ENCODE measurements at regions not wholly inside any gene's neighbourhood (a gene's known extent, or its start where the extent isn't known, plus 50 kb on each side); places are given as distances from the start of the nearest gene placed in this dataset.

- H3K36me3 ChIP-seq (ENCODE audit: insufficient read depth): no peaks in the 10 kb centered on the region
- no peak overlapping the region for H3K27ac ChIP-seq (ENCODE audit: low read depth)
- no peaks in the 10 kb centered on the region for H3K4me1 ChIP-seq (ENCODE audit: insufficient read depth)
- peak; percentile 31 for DNase-seq (ENCODE audit: extremely low spot score)
- 52% methylated on average over 3 of the region's 3 CpGs for WGBS
- H3K4me3 ChIP-seq (ENCODE audit: low read depth, low read length): no peak overlapping the region
Measured at GRCh38 chr12:28104903-28105864, 85.1 kb upstream of the CCDC91 start.

GRCh38 chr12:28107679-28108078 is 82.6 kb upstream of the CCDC91 start:
- Histone ChIP-seq H3K36me3 (ENCODE audit: insufficient read depth) (no peaks in the 10 kb centered on the region), H3K27ac (ENCODE audit: low read depth) (no peak overlapping the region), H3K4me1 (ENCODE audit: insufficient read depth) (no peaks in the 10 kb centered on the region), H3K4me3 (ENCODE audit: low read depth, low read length) (no peak overlapping the region)
- DNase-seq (ENCODE audit: extremely low spot score): no peak
- 77% methylated on average over 2 of the region's 2 CpGs for WGBS

- H3K4me1 ChIP-seq (ENCODE audit: insufficient read depth): no peaks in the 10 kb centered on the region
- no peak overlapping the region for H3K27ac ChIP-seq (ENCODE audit: low read depth)
- no peak overlapping the region for H3K4me3 ChIP-seq (ENCODE audit: low read depth, low read length)
- no peaks in the 10 kb centered on the region for H3K36me3 ChIP-seq (ENCODE audit: insufficient read depth)
- 72% methylated on average over 1 of the region's 1 CpG for WGBS
- DNase-seq (ENCODE audit: extremely low spot score): no peak
Measured at GRCh38 chr12:28108599-28108998, 81.7 kb upstream of the CCDC91 start.

- no peak for DNase-seq (ENCODE audit: extremely low spot score)
- Histone ChIP-seq H3K27ac (ENCODE audit: low read depth) (no peak overlapping the region), H3K4me1 (ENCODE audit: insufficient read depth) (no peaks in the 10 kb centered on the region), H3K36me3 (ENCODE audit: insufficient read depth) (no peaks in the 10 kb centered on the region), H3K4me3 (ENCODE audit: low read depth, low read length) (no peak overlapping the region)
- 70% methylated on average over 3 of the region's 3 CpGs for WGBS
Measured at GRCh38 chr12:28110329-28110728, 79.9 kb upstream of the CCDC91 start.

- no peaks in the 10 kb centered on the region for H3K4me1 ChIP-seq (ENCODE audit: insufficient read depth)
- DNase-seq (ENCODE audit: extremely low spot score): no peak
- H3K36me3 ChIP-seq (ENCODE audit: insufficient read depth): no peaks in the 10 kb centered on the region
- 71% methylated on average over 2 of the region's 2 CpGs for WGBS
- no peak overlapping the region for H3K27ac ChIP-seq (ENCODE audit: low read depth)
- no peak overlapping the region for H3K4me3 ChIP-seq (ENCODE audit: low read depth, low read length)
Measured at GRCh38 chr12:28114488-28114887, 75.8 kb upstream of the CCDC91 start.

GRCh38 chr12:28121433-28121832 is 68.8 kb upstream of the CCDC91 start:
- H3K27ac ChIP-seq (ENCODE audit: low read depth): no peak overlapping the region
- no peaks in the 10 kb centered on the region for H3K4me1 ChIP-seq (ENCODE audit: insufficient read depth)
- no peaks in the 10 kb centered on the region for H3K36me3 ChIP-seq (ENCODE audit: insufficient read depth)
- no peak for DNase-seq (ENCODE audit: extremely low spot score)
- 60% methylated on average over 1 of the region's 1 CpG for WGBS
- H3K4me3 ChIP-seq (ENCODE audit: low read depth, low read length): no peak overlapping the region

- DNase-seq (ENCODE audit: extremely low spot score): no peak
- H3K27ac ChIP-seq (ENCODE audit: low read depth): no peak overlapping the region
- H3K4me3 ChIP-seq (ENCODE audit: low read depth, low read length): no peak overlapping the region
- 66% methylated on average over 4 of the region's 4 CpGs for WGBS
- no peaks in the 10 kb centered on the region for H3K36me3 ChIP-seq (ENCODE audit: insufficient read depth)
- no peaks in the 10 kb centered on the region for H3K4me1 ChIP-seq (ENCODE audit: insufficient read depth)
Measured at GRCh38 chr12:28121899-28122655, 68.2 kb upstream of the CCDC91 start.

- Histone ChIP-seq H3K4me3 (ENCODE audit: low read depth, low read length) (no peak overlapping the region), H3K4me1 (ENCODE audit: insufficient read depth) (no peaks in the 10 kb centered on the region), H3K36me3 (ENCODE audit: insufficient read depth) (no peaks in the 10 kb centered on the region), H3K27ac (ENCODE audit: low read depth) (no peak overlapping the region)
- 99% methylated on average over 3 of the region's 3 CpGs for WGBS
- no peak for DNase-seq (ENCODE audit: extremely low spot score)
Measured at GRCh38 chr12:28122756-28123155, 67.5 kb upstream of the CCDC91 start.

GRCh38 chr12:28127455-28127854 is 62.8 kb upstream of the CCDC91 start:
- Histone ChIP-seq H3K27ac (ENCODE audit: low read depth) (no peak overlapping the region), H3K4me3 (ENCODE audit: low read depth, low read length) (no peak overlapping the region), H3K36me3 (ENCODE audit: insufficient read depth) (no peaks in the 10 kb centered on the region), H3K4me1 (ENCODE audit: insufficient read depth) (no peaks in the 10 kb centered on the region)
- DNase-seq (ENCODE audit: extremely low spot score): no peak
- 98% methylated on average over 3 of the region's 3 CpGs for WGBS

- 95% methylated on average over 1 of the region's 1 CpG for WGBS
- Histone ChIP-seq H3K36me3 (ENCODE audit: insufficient read depth) (no peaks in the 10 kb centered on the region), H3K4me1 (ENCODE audit: insufficient read depth) (no peaks in the 10 kb centered on the region), H3K4me3 (ENCODE audit: low read depth, low read length) (no peak overlapping the region), H3K27ac (ENCODE audit: low read depth) (no peak overlapping the region)
- DNase-seq (ENCODE audit: extremely low spot score): no peak
Measured at GRCh38 chr12:28129031-28129430, 61.2 kb upstream of the CCDC91 start.

GRCh38 chr12:28130234-28130624 is 60.0 kb upstream of the CCDC91 start:
- H3K4me3 ChIP-seq (ENCODE audit: low read depth, low read length): no peak overlapping the region
- DNase-seq (ENCODE audit: extremely low spot score): no peak
- H3K36me3 ChIP-seq (ENCODE audit: insufficient read depth): no peaks in the 10 kb centered on the region
- no peak overlapping the region for H3K27ac ChIP-seq (ENCODE audit: low read depth)
- H3K4me1 ChIP-seq (ENCODE audit: insufficient read depth): no peaks in the 10 kb centered on the region
- 98% methylated on average over 2 of the region's 2 CpGs for WGBS

- Histone ChIP-seq H3K36me3 (ENCODE audit: insufficient read depth) (no peaks in the 10 kb centered on the region), H3K4me1 (ENCODE audit: insufficient read depth) (no peaks in the 10 kb centered on the region), H3K27ac (ENCODE audit: low read depth) (no peak overlapping the region), H3K4me3 (ENCODE audit: low read depth, low read length) (no peak overlapping the region)
- WGBS: 68% methylated on average over 10 of the region's 10 CpGs
- DNase-seq (ENCODE audit: extremely low spot score): no peak
Measured at GRCh38 chr12:28130625-28131598, 59.3 kb upstream of the CCDC91 start.

GRCh38 chr12:28132398-28132797 is 57.9 kb upstream of the CCDC91 start:
- 95% methylated on average over 3 of the region's 3 CpGs for WGBS
- Histone ChIP-seq H3K27ac (ENCODE audit: low read depth) (no peak overlapping the region), H3K4me3 (ENCODE audit: low read depth, low read length) (no peak overlapping the region), H3K4me1 (ENCODE audit: insufficient read depth) (no peaks in the 10 kb centered on the region), H3K36me3 (ENCODE audit: insufficient read depth) (no peaks in the 10 kb centered on the region)
- DNase-seq (ENCODE audit: extremely low spot score): no peak
